Right lung (tissue), 2 donors: ENCODE measurements at regions not wholly inside any gene's neighbourhood (a gene's known extent, or its start where the extent isn't known, plus 50 kb on each side); places are given as distances from the start of the nearest gene placed in this dataset.
"Not testable (repeated sequence)": the region's sequence is repeated elsewhere in the genome, so short reads cannot be mapped to it uniquely, and the experiment has no call there.

ENCODE experiments used
- DNase-seq, 2 donors: peaks; one replicate each; pipeline ENCODE4 v3.0.0-alpha.2; 2013

- DNase-seq, result no peak
These were observed 1041.3 kb upstream of the SPRY2 start for GRCh38 chr13:81382246-81382645.

- no peak for DNase-seq
These were observed 1040.6 kb upstream of the SPRY2 start for GRCh38 chr13:81381560-81381959.

DNA sequence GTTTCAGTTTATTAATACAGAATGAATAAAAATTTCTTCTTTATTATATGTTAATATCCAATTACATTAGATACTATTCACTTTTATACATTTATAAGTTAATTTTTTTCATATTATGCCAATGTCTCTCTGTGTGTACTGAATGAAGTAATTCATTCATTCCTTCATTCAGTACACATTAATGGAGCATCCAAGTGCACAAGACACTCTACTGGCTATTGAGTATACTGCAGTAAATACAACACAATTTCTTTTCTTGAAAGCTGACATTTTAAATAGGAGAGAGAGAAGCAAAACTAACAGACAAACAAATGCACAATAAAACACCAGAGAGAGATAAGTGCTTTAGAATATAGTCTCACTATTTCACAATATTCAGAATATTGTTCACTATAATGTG lies 1038.3 kb upstream of the SPRY2 start:
- no peak for DNase-seq

GRCh38 chr13:81377921-81378320 lies 1037.0 kb upstream of the SPRY2 start:
- no peak for DNase-seq

GRCh38 chr13:81375709-81376108 lies 1034.8 kb upstream of the SPRY2 start:
- DNase-seq, result no peak

GRCh38 chr13:81362711-81363110 lies 1021.8 kb upstream of the SPRY2 start:
- not testable (repeated sequence) for DNase-seq

DNA sequence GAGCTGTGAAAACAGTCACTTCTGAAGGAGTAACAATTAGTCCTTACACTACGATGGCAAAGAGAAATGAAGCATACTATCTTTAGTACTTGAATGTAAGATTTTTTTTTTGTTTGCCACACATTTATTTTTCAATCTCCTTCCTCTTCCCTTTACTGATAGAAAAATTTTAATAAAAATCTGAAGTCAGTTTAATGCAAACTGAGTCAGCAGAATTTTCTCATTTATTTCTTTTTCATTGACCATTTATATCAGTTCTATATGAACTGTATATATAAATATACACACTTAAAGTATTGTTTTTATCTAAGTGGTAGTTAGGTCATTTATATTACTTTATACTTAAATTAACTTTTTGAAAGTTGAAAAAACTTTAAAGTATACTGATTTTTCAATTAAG lies 1009.1 kb upstream of the SPRY2 start:
- DNase-seq, result no peak

DNA sequence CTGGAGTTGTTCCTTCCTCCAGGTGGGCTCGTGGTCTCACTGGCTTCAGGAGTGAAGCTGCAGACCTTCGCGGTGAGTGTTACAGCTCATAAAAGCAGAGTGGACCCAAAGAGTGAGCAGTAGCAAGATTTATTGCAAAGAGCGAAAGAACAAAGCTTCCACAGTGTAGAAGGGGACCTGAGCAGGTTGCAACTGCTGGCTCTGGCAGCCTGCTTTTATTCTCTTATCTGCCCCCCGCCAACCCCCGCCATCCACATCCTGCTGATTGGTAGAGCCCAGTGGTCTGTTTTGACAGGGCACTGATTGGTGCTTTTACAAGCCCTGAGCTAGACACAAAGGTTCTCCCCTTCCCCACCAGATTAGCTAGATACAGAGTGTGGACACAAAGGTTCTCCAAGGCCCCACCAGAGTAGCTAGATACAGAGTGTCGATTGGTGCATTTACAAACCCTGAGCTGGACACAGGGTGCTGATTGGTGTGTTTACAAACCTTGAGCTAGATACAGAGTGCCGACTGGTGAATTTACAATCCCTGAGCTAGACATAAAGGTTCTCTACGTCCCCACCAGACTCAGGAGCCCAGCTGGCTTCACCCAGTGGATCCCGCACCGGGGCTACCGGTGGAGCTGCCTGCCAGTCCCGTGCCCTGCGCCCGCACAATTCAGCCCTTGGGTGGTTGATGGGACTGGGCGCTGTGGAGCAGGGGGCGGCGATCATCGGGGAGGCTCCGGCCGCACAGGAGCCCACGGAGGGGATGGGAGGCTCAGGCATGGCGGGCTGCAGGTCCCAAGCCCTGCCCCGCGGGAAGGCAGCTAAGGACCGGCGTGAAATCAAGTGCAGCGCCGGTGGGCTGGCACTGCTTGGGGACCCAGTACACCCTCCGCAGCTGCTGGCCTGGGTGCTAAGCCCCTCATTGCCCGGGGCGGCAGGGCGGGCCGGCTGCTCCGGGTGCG lies 999.5 kb upstream of the SPRY2 start:
- DNase-seq, result not testable (repeated sequence)

DNA sequence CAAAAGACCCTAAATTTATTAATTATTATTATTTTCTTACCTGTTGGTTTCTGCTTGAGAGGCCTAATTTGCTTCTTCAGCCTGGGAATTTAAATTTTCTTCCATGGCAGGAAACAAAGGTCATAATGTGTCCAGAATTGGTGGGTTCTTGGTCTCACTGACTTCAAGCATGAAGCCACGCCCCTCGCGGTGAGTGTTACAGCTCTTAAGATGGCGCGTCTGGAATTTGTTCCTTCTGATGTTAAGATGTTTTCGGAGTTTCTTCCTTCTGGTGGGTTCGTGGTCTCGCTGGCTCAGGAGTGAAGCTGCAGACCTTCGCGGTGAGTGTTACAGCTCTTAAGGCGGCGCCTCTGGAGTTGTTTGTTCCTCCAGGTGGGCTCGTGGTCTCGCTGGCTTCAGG lies 998.7 kb upstream of the SPRY2 start:
- DNase-seq, result not testable (repeated sequence)

DNA sequence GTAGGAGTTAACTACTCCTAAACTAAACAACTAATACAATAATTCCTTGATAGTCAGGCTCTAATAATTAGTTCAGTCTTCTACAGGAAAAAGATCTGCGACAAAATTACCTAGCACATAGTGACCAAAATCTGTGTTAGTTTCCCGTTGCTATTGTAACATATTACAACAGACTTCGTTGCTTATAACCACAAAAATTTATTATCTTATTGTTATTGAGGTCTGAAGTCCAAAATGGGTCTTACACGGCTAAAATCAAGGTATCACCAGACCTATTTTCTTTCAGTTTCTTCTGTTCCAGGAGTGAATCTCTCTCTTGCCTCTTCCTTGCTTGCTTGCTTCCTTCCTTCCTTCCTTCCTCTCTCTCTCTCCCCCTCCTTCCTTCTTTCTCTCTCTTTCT lies 993.6 kb upstream of the SPRY2 start:
- no peak for DNase-seq

GRCh38 chr13:81326913-81327312 lies 986.0 kb upstream of the SPRY2 start:
- no peak for DNase-seq

GRCh38 chr13:81320516-81320915 lies 979.6 kb upstream of the SPRY2 start:
- no peak for DNase-seq

DNA sequence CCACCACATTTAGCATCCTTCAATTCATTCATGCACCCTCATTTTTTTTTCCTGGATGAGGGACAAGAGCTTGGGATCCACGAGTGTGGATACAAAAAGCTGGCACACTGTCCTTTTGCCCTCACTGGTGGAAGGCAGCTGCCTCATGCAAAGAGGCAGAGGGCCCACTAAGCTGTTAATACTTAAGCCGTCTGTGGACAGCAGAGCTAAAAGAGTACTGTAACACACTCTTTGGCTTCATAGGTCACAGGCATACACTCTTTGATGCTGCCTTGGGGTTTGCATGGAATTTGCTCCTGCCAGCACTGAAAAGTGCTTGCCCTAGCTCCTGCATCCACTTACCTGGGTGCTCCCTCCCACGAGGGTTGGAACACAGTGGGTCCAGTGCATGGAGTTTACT lies 978.4 kb upstream of the SPRY2 start:
- no peak for DNase-seq

GRCh38 chr13:81318231-81319019 lies 977.5 kb upstream of the SPRY2 start:
- DNase-seq, result no peak

DNA sequence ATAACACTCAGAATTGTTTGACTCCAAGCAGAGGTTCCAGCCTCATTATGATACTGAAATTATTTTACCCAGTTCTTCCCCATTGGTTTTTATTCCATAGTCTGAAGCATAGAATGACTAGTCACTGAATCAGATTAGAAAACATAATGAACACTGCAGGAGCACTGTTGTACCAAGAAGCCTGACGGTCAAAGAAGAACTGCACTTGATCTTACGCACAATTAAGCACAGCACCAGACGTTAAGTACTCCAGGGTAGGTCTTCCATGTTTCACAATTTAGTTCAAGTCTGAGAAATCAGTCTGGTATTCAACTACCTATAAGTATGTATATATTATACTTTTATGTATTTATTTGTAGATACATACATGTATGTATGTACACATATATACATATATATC lies 973.5 kb upstream of the SPRY2 start:
- no peak for DNase-seq

- no peak for DNase-seq
These were observed 965.0 kb upstream of the SPRY2 start for GRCh38 chr13:81305928-81306327.

DNA sequence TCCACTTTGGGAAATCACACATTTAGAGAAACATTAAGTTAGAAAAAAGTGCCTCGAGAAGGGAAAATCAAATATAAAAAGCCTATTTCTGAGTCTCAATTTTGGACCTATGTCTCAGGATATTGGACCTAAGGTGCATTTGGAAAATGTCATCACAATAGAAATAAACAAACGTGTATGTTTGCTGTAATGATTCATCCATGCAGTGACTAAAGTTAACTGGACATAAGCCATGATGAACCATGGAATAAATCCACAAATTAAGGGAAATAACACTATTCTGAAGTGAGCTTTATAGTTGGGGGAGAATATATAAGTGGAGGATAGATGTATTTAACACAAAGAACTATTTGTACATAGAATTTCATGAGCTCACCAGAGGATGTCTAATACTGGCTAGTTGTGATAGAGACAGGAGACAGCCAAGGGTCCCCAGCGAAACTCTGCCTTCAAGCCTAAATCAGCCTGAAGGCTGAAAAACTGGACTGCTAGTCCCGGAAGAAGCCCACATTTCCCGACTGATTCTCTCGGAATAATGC lies 963.3 kb upstream of the SPRY2 start:
- no peak for DNase-seq

GRCh38 chr13:81302677-81303076 lies 961.8 kb upstream of the SPRY2 start:
- DNase-seq, result no peak

GRCh38 chr13:81302125-81302524 lies 961.2 kb upstream of the SPRY2 start:
- DNase-seq, result no peak

- DNase-seq, result no peak
These were observed 954.3 kb upstream of the SPRY2 start for GRCh38 chr13:81295177-81295576.

GRCh38 chr13:81293594-81294164 lies 952.8 kb upstream of the SPRY2 start:
- no peak for DNase-seq

DNA sequence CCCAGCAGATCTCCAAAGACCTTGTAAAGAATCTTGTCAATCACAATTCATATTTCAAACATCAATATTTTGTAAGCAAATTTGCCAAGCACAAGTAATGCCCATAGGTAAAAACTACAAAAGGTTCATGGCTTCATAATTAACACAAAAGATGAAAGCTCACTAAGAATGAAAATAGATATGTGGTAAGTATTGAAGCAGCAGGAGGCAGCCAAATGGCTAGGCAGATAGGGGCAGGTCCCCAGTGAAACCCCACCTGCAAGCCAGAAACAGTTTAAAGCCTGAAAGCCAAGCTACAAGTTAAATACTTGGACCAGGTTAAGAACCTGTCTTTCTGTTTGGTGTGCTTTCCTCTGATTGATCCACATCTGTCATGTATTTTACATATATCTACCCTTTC lies 942.6 kb upstream of the SPRY2 start:
- no peak for DNase-seq
